Esophagus muscularis mucosa (tissue), 3 donors: ENCODE measurements at regions not wholly inside any gene's neighbourhood (a gene's known extent, or its start where the extent isn't known, plus 50 kb on each side); places are given as distances from the start of the nearest gene placed in this dataset.

ENCODE experiments used
- EP300 ChIP-seq: sonication (generic); formaldehyde crosslinking; IDR thresholded peaks from one replicate; pipeline ENCODE4 v1.6.1; 2017; ENCODE audit warnings: antibody characterized with exemption
- TF ChIP-seq, protein P1 (sequence below), 3 experiments: fragments of 200-600 bp in 2 of 3; fragments of 450-650 bp in 1 of 3; sonication (generic) in 2 of 3; IDR thresholded peaks; one replicate each; pipeline ENCODE4 v1.5.1; 2017 to 2019; ENCODE audit warnings: antibody characterized with exemption in 3 of 3, mild to moderate bottlenecking in 2 of 3, moderate library complexity in 1 of 3

DNA sequence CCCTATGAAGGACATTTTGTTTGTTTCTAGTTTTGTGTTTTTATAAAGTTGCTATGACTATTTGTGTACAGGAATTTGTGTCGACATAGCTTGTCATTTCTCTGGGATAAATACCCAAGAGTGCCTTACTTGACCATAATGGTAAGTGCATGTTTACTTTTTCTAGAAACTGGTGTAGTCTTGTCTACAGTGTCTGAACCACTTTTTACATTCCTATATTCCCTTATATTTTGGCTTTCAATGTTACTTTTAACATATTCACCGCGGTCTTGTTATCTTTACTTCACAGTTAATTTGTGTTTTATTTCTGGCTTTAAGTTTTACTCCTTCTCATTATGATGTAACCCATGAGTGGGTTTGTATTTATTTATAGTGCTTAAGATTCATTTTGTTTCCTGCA lies 444.4 kb upstream of the RGS17 start:
- TF ChIP-seq, protein P1, sequence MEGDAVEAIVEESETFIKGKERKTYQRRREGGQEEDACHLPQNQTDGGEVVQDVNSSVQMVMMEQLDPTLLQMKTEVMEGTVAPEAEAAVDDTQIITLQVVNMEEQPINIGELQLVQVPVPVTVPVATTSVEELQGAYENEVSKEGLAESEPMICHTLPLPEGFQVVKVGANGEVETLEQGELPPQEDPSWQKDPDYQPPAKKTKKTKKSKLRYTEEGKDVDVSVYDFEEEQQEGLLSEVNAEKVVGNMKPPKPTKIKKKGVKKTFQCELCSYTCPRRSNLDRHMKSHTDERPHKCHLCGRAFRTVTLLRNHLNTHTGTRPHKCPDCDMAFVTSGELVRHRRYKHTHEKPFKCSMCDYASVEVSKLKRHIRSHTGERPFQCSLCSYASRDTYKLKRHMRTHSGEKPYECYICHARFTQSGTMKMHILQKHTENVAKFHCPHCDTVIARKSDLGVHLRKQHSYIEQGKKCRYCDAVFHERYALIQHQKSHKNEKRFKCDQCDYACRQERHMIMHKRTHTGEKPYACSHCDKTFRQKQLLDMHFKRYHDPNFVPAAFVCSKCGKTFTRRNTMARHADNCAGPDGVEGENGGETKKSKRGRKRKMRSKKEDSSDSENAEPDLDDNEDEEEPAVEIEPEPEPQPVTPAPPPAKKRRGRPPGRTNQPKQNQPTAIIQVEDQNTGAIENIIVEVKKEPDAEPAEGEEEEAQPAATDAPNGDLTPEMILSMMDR (IDR thresholded peaks at IDR 0.05), result no peak
- TF ChIP-seq EP300, result no peak
